Karpas-422 (cell line): ENCODE measurements at regions not wholly inside any gene's neighbourhood (a gene's known extent, or its start where the extent isn't known, plus 50 kb on each side); places are given as distances from the start of the nearest gene placed in this dataset.

Experiments
- DNase-seq: peaks from one replicate; pipeline ENCODE4 v3.0.0-alpha.2; 2015
- H2AFZ ChIP-seq: fragments of 200-600 bp; sonication (generic); 2 replicates; pipeline ENCODE4 v1.6.1; 2014; ENCODE audit warnings: antibody characterized with exemption, low read length, mixed read lengths
- H3K27ac ChIP-seq: fragments of 200-600 bp; sonication (generic); 2 replicates; pipeline ENCODE4 v1.5.1; 2014; ENCODE audit warnings: mild to moderate bottlenecking, low read length, moderate library complexity
- H3K27me3 ChIP-seq: fragments of 200-600 bp; sonication (generic); 2 replicates; pipeline ENCODE4 v1.6.1; 2014; ENCODE audit warnings: low read length, mixed read lengths
- H3K36me3 ChIP-seq: fragments of 200-600 bp; sonication (generic); 2 replicates; pipeline ENCODE4 v1.6.1; 2014; ENCODE audit warnings: low read length, mixed read lengths; ENCODE audit not compliant: insufficient read depth
- H3K4me1 ChIP-seq: fragments of 200-600 bp; sonication (generic); 2 replicates; pipeline ENCODE4 v1.6.1; 2014; ENCODE audit warnings: mild to moderate bottlenecking, low read length, mixed read lengths
- H3K4me2 ChIP-seq: fragments of 200-600 bp; sonication (generic); 2 replicates; pipeline ENCODE4 v1.6.1; 2014; ENCODE audit warnings: low read length, low read depth, mild to moderate bottlenecking; ENCODE audit not compliant: poor library complexity, severe bottlenecking
- H3K4me3 ChIP-seq: fragments of 200-600 bp; sonication (generic); 2 replicates; pipeline ENCODE4 v1.5.1; 2014; ENCODE audit warnings: mild to moderate bottlenecking, antibody characterized with exemption, low read length, mixed read lengths
- H3K79me2 ChIP-seq: fragments of 200-600 bp; sonication (generic); 2 replicates; pipeline ENCODE4 v1.6.1; 2014; ENCODE audit warnings: mild to moderate bottlenecking, low read length, mixed read lengths
- H3K9ac ChIP-seq: fragments of 200-600 bp; sonication (generic); 2 replicates; pipeline ENCODE4 v1.6.0; 2014; ENCODE audit warnings: low read length
- H3K9me2 ChIP-seq: fragments of 200-600 bp; sonication (generic), shearing (Covaris generic); replicated peaks from 2 replicates; pipeline ENCODE4 v1.6.0; 2014; ENCODE audit warnings: mild to moderate bottlenecking, low read length, moderate library complexity; ENCODE audit not compliant: insufficient read depth
- H3K9me3 ChIP-seq: fragments of 300-700, 200-600 bp; sonication (generic); 2 replicates; pipeline ENCODE4 v1.6.1; 2014; ENCODE audit warnings: low read length, mixed read lengths
- H4K20me1 ChIP-seq: fragments of 200-600 bp; sonication (generic); 2 replicates; pipeline ENCODE4 v1.6.1; 2014; ENCODE audit warnings: mild to moderate bottlenecking, antibody characterized with exemption, low read length, low read depth; ENCODE audit not compliant: insufficient read depth

DNA sequence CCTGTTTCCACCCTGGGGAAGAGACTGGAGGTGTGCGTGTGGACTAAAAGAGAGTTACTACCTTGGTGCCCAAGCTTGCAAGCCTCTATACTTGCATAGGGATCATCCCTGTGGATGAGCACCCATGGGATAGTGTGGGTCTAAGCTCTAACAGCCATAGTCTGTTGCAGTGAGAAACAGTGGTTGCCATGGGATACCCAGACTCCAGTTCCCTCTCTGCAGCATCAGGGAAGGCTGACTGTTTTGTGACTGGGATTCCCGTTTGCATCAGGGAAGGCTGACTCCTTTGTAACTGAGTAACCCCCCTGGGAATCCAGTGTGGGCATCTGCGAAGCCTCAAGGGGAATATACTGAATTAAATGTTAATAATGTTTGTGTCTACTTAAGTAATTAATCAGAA, 196.1 kb downstream of the ZNF621 start:
- Histone ChIP-seq H3K9ac (no peak overlapping the region), H3K79me2 (no peaks in the 10 kb centered on the region), H3K27ac (no peak overlapping the region), H3K4me3 (no peak overlapping the region), H3K4me1 (peaks cover 16% of the 10 kb centered on the region), H3K9me3 (no peaks in the 10 kb centered on the region), H4K20me1 (no peaks in the 10 kb centered on the region), H3K27me3 (no peaks in the 10 kb centered on the region), H3K36me3 (no peaks in the 10 kb centered on the region), H3K4me2 (no peak overlapping the region), H2AFZ (no peak overlapping the region), H3K9me2 (no peaks in the 10 kb centered on the region)
- no peak for DNase-seq

DNA sequence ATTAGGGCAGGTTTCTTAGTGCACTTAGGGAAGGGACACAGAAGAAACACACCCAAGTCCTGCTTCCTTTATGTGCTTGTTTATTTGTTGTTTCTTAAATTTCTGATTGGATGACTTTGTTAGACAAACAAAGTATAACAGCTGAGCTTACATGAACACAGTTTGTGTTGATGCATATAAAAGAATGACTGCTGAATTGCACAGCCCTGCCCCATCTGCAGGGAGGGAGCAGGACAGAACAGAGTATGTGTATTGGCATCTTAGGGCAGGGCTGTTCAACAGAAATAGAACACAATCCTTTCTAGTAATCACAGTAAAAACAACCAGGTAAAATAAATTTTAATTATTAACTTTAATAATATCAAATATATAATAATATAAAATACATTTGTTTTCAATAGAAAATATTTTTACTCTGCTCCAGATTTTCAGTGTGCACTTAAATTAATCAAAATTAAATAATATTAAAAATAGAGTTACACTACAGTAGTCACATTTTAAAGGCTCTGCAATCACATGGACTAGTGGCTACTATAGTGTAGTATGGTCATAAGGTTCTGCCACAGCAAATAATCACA, 198.4 kb downstream of the ZNF621 start:
- no peaks in the 10 kb centered on the region for H4K20me1 ChIP-seq
- no peaks in the 10 kb centered on the region for H3K36me3 ChIP-seq
- DNase-seq: no peak
- no peak overlapping the region for H2AFZ ChIP-seq
- H3K4me2 ChIP-seq: no peak overlapping the region
- H3K9me3 ChIP-seq: no peaks in the 10 kb centered on the region
- H3K9ac ChIP-seq: no peak overlapping the region
- no peaks in the 10 kb centered on the region for H3K27me3 ChIP-seq
- no peaks in the 10 kb centered on the region for H3K9me2 ChIP-seq
- no peaks in the 10 kb centered on the region for H3K79me2 ChIP-seq
- peaks cover 9% of the 10 kb centered on the region for H3K4me1 ChIP-seq
- no peak overlapping the region for H3K27ac ChIP-seq
- H3K4me3 ChIP-seq: no peak overlapping the region

DNA sequence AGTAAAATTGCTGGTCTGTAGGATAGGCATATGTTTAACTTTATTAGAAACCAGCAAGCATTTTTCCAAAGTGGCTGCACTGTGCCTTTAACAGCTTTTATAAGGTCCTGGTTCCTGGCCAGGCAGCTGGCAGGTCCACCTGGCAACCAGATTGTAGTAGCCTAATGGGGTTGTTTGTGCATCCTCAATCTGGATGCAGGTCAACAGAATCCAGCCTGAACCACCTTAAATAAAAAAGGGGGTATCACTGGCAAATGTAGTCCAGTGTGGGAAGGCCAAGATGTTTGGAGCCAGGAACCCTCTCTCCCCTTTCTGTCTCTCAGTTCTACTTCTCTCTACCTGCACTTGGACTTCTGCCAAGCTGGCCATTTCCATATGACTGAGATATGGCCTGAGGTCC, 200.3 kb downstream of the ZNF621 start:
- Histone ChIP-seq H4K20me1 (no peaks in the 10 kb centered on the region), H3K36me3 (no peaks in the 10 kb centered on the region), H3K27ac (no peak overlapping the region), H2AFZ (no peak overlapping the region), H3K79me2 (no peaks in the 10 kb centered on the region), H3K9me3 (no peaks in the 10 kb centered on the region), H3K9ac (no peak overlapping the region), H3K4me3 (no peak overlapping the region), H3K4me2 (no peak overlapping the region), H3K4me1 (no peaks in the 10 kb centered on the region), H3K27me3 (no peaks in the 10 kb centered on the region), H3K9me2 (no peaks in the 10 kb centered on the region)
- DNase-seq: no peak

DNA sequence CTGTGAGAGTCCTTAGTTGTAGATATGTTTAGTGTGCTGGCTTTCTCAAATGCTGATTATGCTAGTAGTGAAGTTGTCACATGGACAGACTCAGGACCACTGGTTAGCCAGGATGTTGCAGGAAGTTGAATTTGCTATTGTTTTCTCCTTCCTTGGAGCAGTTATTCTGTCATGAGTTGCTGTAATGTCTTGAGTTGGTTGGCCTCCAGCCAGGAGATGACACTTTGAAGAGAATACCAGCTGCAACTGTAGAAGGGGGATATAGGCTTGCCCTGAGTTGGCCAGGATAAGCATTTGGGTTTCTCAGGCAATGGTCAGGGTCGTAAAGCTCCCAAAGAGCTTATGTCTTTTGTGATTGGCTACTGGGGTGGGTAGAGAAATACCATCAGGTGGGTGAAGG, 206.7 kb downstream of the ZNF621 start:
- Histone ChIP-seq H3K9me3 (no peaks in the 10 kb centered on the region), H3K9me2 (no peaks in the 10 kb centered on the region), H3K36me3 (no peaks in the 10 kb centered on the region), H3K9ac (no peak overlapping the region), H3K79me2 (no peaks in the 10 kb centered on the region), H2AFZ (no peak overlapping the region), H3K27ac (no peak overlapping the region), H4K20me1 (no peaks in the 10 kb centered on the region), H3K4me2 (no peak overlapping the region), H3K4me3 (no peak overlapping the region), H3K4me1 (no peaks in the 10 kb centered on the region), H3K27me3 (no peaks in the 10 kb centered on the region)
- no peak for DNase-seq

DNA sequence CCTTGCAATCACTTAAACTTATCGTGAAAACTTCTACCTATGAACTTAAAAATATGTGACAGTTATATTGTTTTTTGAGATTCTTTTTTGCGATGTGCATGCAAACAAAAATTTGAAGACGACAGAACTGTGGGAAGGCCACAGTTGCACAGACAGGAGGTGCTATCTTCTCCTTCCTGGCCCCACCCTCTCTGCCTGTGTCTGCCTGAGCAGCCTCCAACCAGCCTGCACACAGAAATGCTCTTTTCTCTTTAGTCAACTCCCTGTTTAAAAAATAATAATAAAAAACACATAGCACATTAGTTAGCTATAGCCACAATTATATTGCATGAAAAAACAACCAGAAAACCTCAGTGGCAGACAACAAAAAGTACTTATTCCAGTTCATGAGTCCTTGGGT, 212.2 kb downstream of the ZNF621 start:
- H2AFZ ChIP-seq: no peak overlapping the region
- H3K4me2 ChIP-seq: no peak overlapping the region
- H3K9me3 ChIP-seq: no peaks in the 10 kb centered on the region
- H3K27me3 ChIP-seq: no peaks in the 10 kb centered on the region
- DNase-seq: no peak
- H4K20me1 ChIP-seq: no peaks in the 10 kb centered on the region
- H3K79me2 ChIP-seq: no peaks in the 10 kb centered on the region
- no peak overlapping the region for H3K27ac ChIP-seq
- no peaks in the 10 kb centered on the region for H3K9me2 ChIP-seq
- no peaks in the 10 kb centered on the region for H3K36me3 ChIP-seq
- no peak overlapping the region for H3K9ac ChIP-seq
- H3K4me3 ChIP-seq: no peak overlapping the region
- no peaks in the 10 kb centered on the region for H3K4me1 ChIP-seq

DNA sequence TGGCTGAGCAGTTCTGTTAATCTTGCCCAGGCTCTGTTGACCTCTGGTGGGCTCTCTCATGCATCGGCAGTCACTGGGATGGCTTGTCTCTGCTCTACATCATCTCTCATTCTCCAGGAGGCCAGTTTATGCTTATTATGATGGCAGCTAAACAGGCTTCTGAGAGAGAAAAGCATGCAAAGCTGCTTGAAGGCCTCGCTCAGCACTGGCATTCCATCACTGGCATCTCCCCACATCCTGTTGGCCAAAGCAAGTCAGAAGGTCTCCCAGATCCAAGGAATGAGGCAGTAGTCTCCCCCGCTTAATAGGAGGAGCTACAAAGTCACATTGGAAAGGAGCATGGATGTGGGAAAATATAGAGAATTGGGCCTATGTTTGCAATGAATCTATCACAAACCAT, 212.6 kb downstream of the ZNF621 start:
- no peaks in the 10 kb centered on the region for H3K9me2 ChIP-seq
- no peak overlapping the region for H3K4me2 ChIP-seq
- no peaks in the 10 kb centered on the region for H3K9me3 ChIP-seq
- no peaks in the 10 kb centered on the region for H3K36me3 ChIP-seq
- no peak overlapping the region for H3K4me3 ChIP-seq
- H2AFZ ChIP-seq: no peak overlapping the region
- H3K4me1 ChIP-seq: no peaks in the 10 kb centered on the region
- no peaks in the 10 kb centered on the region for H3K79me2 ChIP-seq
- H3K27ac ChIP-seq: no peak overlapping the region
- no peaks in the 10 kb centered on the region for H4K20me1 ChIP-seq
- no peak for DNase-seq
- H3K27me3 ChIP-seq: no peaks in the 10 kb centered on the region
- no peak overlapping the region for H3K9ac ChIP-seq

DNA sequence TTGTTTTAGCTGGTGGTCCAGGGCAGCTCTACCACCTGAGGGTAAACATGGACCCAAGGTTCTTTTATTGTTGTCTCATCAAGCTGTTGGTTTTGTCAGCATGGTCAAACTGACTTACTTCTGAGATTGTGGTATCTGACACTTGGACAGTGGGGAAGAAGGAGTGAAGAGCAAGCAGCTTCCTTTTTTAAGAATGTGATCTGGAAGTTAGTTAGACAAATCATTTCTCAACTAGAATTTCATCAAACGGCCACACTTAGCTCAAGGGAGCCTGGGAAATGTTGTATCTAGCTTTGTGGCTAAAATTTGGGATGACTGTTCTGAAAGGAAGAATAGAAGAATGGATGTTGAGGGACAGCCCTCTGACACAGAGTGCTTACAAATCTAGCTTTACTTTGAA, 215.2 kb downstream of the ZNF621 start:
- no peaks in the 10 kb centered on the region for H3K9me3 ChIP-seq
- no peaks in the 10 kb centered on the region for H4K20me1 ChIP-seq
- H3K9me2 ChIP-seq: no peaks in the 10 kb centered on the region
- H3K4me2 ChIP-seq: no peak overlapping the region
- no peaks in the 10 kb centered on the region for H3K36me3 ChIP-seq
- no peak overlapping the region for H3K9ac ChIP-seq
- H3K79me2 ChIP-seq: no peaks in the 10 kb centered on the region
- H3K4me1 ChIP-seq: no peaks in the 10 kb centered on the region
- no peaks in the 10 kb centered on the region for H3K27me3 ChIP-seq
- no peak overlapping the region for H3K4me3 ChIP-seq
- no peak overlapping the region for H3K27ac ChIP-seq
- H2AFZ ChIP-seq: no peak overlapping the region
- DNase-seq: no peak

DNA sequence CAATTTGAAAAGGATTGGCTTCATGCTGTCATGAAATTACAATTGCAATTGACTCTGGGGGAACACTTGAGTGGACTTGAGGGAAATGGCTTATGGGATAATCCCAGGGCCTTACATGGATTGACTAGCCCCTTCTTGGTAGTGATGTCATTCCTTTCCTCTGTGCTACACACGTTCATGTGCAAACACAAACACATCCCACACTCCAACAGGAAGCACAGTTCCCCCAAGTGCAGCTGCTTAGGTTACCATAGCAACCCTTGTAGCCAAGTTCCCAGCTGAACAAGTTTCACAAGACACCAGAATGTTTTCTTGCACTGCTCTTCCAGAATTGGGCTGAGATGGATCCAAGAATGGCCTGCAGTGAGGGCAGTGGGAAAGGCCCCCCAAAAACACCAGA, 217.0 kb downstream of the ZNF621 start:
- H3K36me3 ChIP-seq: no peaks in the 10 kb centered on the region
- H4K20me1 ChIP-seq: no peaks in the 10 kb centered on the region
- H2AFZ ChIP-seq: no peak overlapping the region

More for the DNA sequence above, 217.0 kb downstream of the ZNF621 start:
- no peak for DNase-seq
- Histone ChIP-seq H3K9me3 (no peaks in the 10 kb centered on the region), H3K79me2 (no peaks in the 10 kb centered on the region), H3K9me2 (no peaks in the 10 kb centered on the region), H3K4me2 (no peak overlapping the region), H3K27me3 (no peaks in the 10 kb centered on the region), H3K4me1 (no peaks in the 10 kb centered on the region), H3K9ac (no peak overlapping the region), H3K4me3 (no peak overlapping the region), H3K27ac (no peak overlapping the region)
